DOHH2 (cell line): ENCODE measurements at regions not wholly inside any gene's neighbourhood (a gene's known extent, or its start where the extent isn't known, plus 50 kb on each side); places are given as distances from the start of the nearest gene placed in this dataset.

Experiments used
- H3F3A ChIP-seq: fragments of 200-600 bp; sonication (generic), shearing (Covaris generic); 2 replicates; pipeline ENCODE4 v1.6.0; 2016; ENCODE audit warnings: antibody characterized with exemption, mild to moderate bottlenecking; ENCODE audit not compliant: control insufficient read depth, insufficient read depth
- H3K27ac ChIP-seq: fragments of 200-600 bp; sonication (generic); 2 replicates; pipeline ENCODE4 v1.5.1; 2014; ENCODE audit warnings: low read depth, mild to moderate bottlenecking, low read length, moderate library complexity
- H3K27me3 ChIP-seq: fragments of 200-600 bp; sonication (generic); 2 replicates; pipeline ENCODE4 v1.6.1; 2014; ENCODE audit warnings: mild to moderate bottlenecking, low read length, mixed read lengths; ENCODE audit not compliant: control insufficient read depth
- H3K36me3 ChIP-seq: fragments of 200-600 bp; sonication (generic); 2 replicates; pipeline ENCODE4 v1.6.1; 2014; ENCODE audit warnings: mild to moderate bottlenecking, low read length, moderate library complexity, mixed read lengths; ENCODE audit not compliant: control insufficient read depth
- H3K4me1 ChIP-seq: fragments of 200-600 bp; sonication (generic); 2 replicates; pipeline ENCODE4 v1.6.1; 2014; ENCODE audit warnings: mild to moderate bottlenecking, low read length, mixed read lengths; ENCODE audit not compliant: control insufficient read depth
- H3K4me2 ChIP-seq: fragments of 200-600 bp; sonication (generic); 2 replicates; pipeline ENCODE4 v1.6.0; 2014; ENCODE audit warnings: mild to moderate bottlenecking, low read length, moderate library complexity
- H3K4me3 ChIP-seq: fragments of 200-600 bp; sonication (generic); 2 replicates; pipeline ENCODE4 v1.5.1; 2014; ENCODE audit warnings: mild to moderate bottlenecking, low read length, mixed read lengths
- H3K79me2 ChIP-seq: fragments of 200-600 bp; sonication (generic); 2 replicates; pipeline ENCODE4 v1.6.1; 2014; ENCODE audit warnings: mild to moderate bottlenecking, low read length, mixed read lengths; ENCODE audit not compliant: control insufficient read depth
- H3K9me2 ChIP-seq: fragments of 200-600 bp; sonication (generic); replicated peaks from 2 replicates; pipeline ENCODE4 v1.6.1; 2014; ENCODE audit warnings: mild to moderate bottlenecking, low read length, mixed read lengths; ENCODE audit not compliant: control insufficient read depth
- H3K9me3 ChIP-seq: fragments of 200-600 bp; sonication (generic); 2 replicates; pipeline ENCODE4 v1.6.1; 2014; ENCODE audit warnings: antibody characterized with exemption, low read length, mixed read lengths; ENCODE audit not compliant: control insufficient read depth, insufficient read depth
- H4K20me1 ChIP-seq: fragments of 200-600 bp; sonication (generic); 2 replicates; pipeline ENCODE4 v1.6.0; 2014; ENCODE audit warnings: low read depth, mild to moderate bottlenecking, antibody characterized with exemption, low read length, moderate library complexity; ENCODE audit not compliant: control insufficient read depth, insufficient read depth
- CTCF ChIP-seq: fragments of 200-600 bp; sonication (generic); IDR thresholded peaks from one replicate; pipeline ENCODE4 v1.5.1; 2014; ENCODE audit warnings: antibody characterized with exemption, mild to moderate bottlenecking, low read depth, low read length; ENCODE audit not compliant: poor library complexity, severe bottlenecking
- EZH2phosphoT487 ChIP-seq: fragments of 200-600 bp; sonication (generic); IDR thresholded peaks from 2 replicates; pipeline ENCODE4 v1.6.1; 2017; ENCODE audit warnings: borderline replicate concordance, mild to moderate bottlenecking, antibody characterized with exemption, low read length, moderate library complexity, mixed read lengths

GRCh38 chr21:29429218-29429617 is 130.5 kb downstream of the BACH1 start:
- H3K27me3 ChIP-seq: no peaks in the 10 kb centered on the region
- H3K4me1 ChIP-seq: no peaks in the 10 kb centered on the region
- H3K79me2 ChIP-seq: no peaks in the 10 kb centered on the region
- no peaks in the 10 kb centered on the region for H4K20me1 ChIP-seq
- H3K9me2 ChIP-seq: no peaks in the 10 kb centered on the region
- no peaks in the 10 kb centered on the region for H3K9me3 ChIP-seq
- H3F3A ChIP-seq: no peaks in the 10 kb centered on the region
- no peaks in the 10 kb centered on the region for H3K36me3 ChIP-seq
- H3K4me2 ChIP-seq: no peak overlapping the region
- no peak overlapping the region for H3K27ac ChIP-seq
- no peak for TF ChIP-seq EZH2phosphoT487
- TF ChIP-seq CTCF: no peak
- no peak overlapping the region for H3K4me3 ChIP-seq

- no peaks in the 10 kb centered on the region for H3K4me1 ChIP-seq
- no peaks in the 10 kb centered on the region for H4K20me1 ChIP-seq
- H3K79me2 ChIP-seq: no peaks in the 10 kb centered on the region
- no peak overlapping the region for H3K4me3 ChIP-seq
- no peak overlapping the region for H3K4me2 ChIP-seq
- TF ChIP-seq EZH2phosphoT487 (no peak), CTCF (no peak)
- no peaks in the 10 kb centered on the region for H3K27me3 ChIP-seq
- H3F3A ChIP-seq: no peaks in the 10 kb centered on the region
- no peaks in the 10 kb centered on the region for H3K9me3 ChIP-seq
- H3K27ac ChIP-seq: no peak overlapping the region
- H3K9me2 ChIP-seq: no peaks in the 10 kb centered on the region
- no peaks in the 10 kb centered on the region for H3K36me3 ChIP-seq
Observed at GRCh38 chr21:29430030-29430429, 131.3 kb downstream of the BACH1 start.

GRCh38 chr21:29430576-29430975 is 131.9 kb downstream of the BACH1 start:
- H3F3A ChIP-seq: no peaks in the 10 kb centered on the region
- no peaks in the 10 kb centered on the region for H3K9me3 ChIP-seq
- H3K27ac ChIP-seq: no peak overlapping the region
- no peaks in the 10 kb centered on the region for H4K20me1 ChIP-seq
- H3K27me3 ChIP-seq: no peaks in the 10 kb centered on the region
- no peak overlapping the region for H3K4me2 ChIP-seq
- H3K4me1 ChIP-seq: no peaks in the 10 kb centered on the region
- no peaks in the 10 kb centered on the region for H3K36me3 ChIP-seq
- H3K4me3 ChIP-seq: no peak overlapping the region
- no peaks in the 10 kb centered on the region for H3K9me2 ChIP-seq
- no peak for TF ChIP-seq EZH2phosphoT487
- TF ChIP-seq CTCF: no peak
- no peaks in the 10 kb centered on the region for H3K79me2 ChIP-seq

DNA sequence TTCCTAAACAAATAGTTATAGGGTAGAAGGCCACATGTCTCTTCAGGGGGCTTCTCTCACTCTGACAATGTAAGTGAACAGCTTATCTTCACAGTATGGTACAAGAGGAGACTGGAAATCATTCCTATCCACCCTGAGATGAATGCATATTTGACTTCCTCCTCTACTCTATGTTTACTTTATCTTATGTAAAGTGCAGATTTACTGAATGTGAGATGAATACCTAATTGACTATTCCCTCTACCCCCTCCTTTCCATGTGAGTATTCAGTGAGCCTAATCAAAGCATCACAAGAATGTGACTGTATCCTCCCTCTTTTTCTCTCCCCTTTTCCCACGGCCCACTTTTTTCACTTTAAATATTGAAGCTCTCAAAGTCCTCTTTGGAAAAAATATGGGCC is 132.5 kb downstream of the BACH1 start:
- TF ChIP-seq EZH2phosphoT487 (no peak), CTCF (no peak)
- H3K9me3 ChIP-seq: no peaks in the 10 kb centered on the region
- H3K79me2 ChIP-seq: no peaks in the 10 kb centered on the region
- no peak overlapping the region for H3K27ac ChIP-seq
- H3K4me3 ChIP-seq: no peak overlapping the region
- H3K4me1 ChIP-seq: no peaks in the 10 kb centered on the region
- H3K4me2 ChIP-seq: no peak overlapping the region
- H3K9me2 ChIP-seq: no peaks in the 10 kb centered on the region
- H3K27me3 ChIP-seq: no peaks in the 10 kb centered on the region
- H3K36me3 ChIP-seq: no peaks in the 10 kb centered on the region
- H4K20me1 ChIP-seq: no peaks in the 10 kb centered on the region
- no peaks in the 10 kb centered on the region for H3F3A ChIP-seq
